ENCODE measurements at regions not wholly inside any gene's neighbourhood (a gene's known extent, or its start where the extent isn't known, plus 50 kb on each side); places are given as distances from the start of the nearest gene placed in this dataset.
A peak's percentile ranks its signal among the peaks of the same experiment; 100 is the strongest.

DNA sequence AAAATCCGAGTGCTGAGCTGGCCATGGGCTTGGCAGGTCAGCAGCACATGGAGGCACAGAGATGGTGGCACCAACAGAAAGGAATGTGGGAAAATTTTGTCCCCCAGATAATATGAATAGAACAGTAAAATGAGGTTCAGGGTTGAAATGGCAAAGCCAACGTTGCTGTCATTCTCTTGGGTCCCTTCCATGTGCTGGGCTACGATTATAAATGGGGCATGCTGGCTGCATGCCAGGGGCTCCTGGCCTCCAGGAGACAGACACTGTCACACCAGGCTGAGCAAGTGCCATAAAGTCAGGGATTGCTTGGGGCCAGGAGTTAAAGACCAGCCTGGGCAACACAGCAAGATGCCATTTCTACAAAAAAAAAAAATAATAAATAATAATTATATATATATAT, 77.1 kb downstream of the TOMM20 start:
- no peak overlapping the region for H3K4me3 ChIP-seq (replicated peaks in 1 of 3; ENCODE audit: insufficient read depth in 1 of 3, low read depth in 2 of 3, low read length in 3 of 3)
- peaks cover 27% of the 10 kb centered on the region for H3K4me1 ChIP-seq (ENCODE audit: insufficient read depth, low read length)
- H3K9me3 ChIP-seq (ENCODE audit: low read length): no peaks in the 10 kb centered on the region
- in situ Hi-C loops (cut with HindIII; ENCODE audit: extremely low pct_ligation_motif_present, low pct_unique_long_range_greater_than_20kb) (no loop called here), intact Hi-C loops (cut with micrococcal nuclease; ENCODE audit: unreplicated experiment) (no loop called here)
- H3K79me2 ChIP-seq (ENCODE audit: insufficient read depth, low read length): no peaks in the 10 kb centered on the region
- CTCF ChIA-PET (ENCODE audit: low intra/inter-chr PET ratio, low total read pairs): no interaction called here
- H3K4me2 ChIP-seq (ENCODE audit: low read depth, low read length): no peak overlapping the region
- no peaks in the 10 kb centered on the region for H4K20me1 ChIP-seq (ENCODE audit: insufficient read depth, low read length)
- TF ChIP-seq, protein P1, sequence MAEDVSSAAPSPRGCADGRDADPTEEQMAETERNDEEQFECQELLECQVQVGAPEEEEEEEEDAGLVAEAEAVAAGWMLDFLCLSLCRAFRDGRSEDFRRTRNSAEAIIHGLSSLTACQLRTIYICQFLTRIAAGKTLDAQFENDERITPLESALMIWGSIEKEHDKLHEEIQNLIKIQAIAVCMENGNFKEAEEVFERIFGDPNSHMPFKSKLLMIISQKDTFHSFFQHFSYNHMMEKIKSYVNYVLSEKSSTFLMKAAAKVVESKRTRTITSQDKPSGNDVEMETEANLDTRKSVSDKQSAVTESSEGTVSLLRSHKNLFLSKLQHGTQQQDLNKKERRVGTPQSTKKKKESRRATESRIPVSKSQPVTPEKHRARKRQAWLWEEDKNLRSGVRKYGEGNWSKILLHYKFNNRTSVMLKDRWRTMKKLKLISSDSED (CRISPR knock-in tag; IDR thresholded peaks at IDR 0.05): no peak
- TF ChIP-seq TSC22D2 (CRISPR knock-in tag; IDR thresholded peaks at IDR 0.05; ENCODE audit: borderline replicate concordance) (no peak), ZNF160 (CRISPR knock-in tag; IDR thresholded peaks at IDR 0.05) (no peak), FIP1L1 (IDR thresholded peaks at IDR 0.05; ENCODE audit: borderline replicate concordance, insufficient read depth, low read depth, low read length) (no peak), JDP2 (CRISPR knock-in tag; IDR thresholded peaks at IDR 0.05; ENCODE audit: borderline replicate concordance) (no peak)
- TF ChIP-seq, protein P2, sequence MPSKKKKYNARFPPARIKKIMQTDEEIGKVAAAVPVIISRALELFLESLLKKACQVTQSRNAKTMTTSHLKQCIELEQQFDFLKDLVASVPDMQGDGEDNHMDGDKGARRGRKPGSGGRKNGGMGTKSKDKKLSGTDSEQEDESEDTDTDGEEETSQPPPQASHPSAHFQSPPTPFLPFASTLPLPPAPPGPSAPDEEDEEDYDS (CRISPR knock-in tag; IDR thresholded peaks at IDR 0.05): no peak
- H3K36me3 ChIP-seq (replicated peaks in 1 of 2; ENCODE audit: control insufficient read depth in 1 of 2, insufficient read depth in 2 of 2, low read length in 2 of 2): no peaks in the 10 kb centered on the region
- WGBS (ENCODE audit: low lambda C conversion rate): 90% methylated on average over 3 of the region's 3 CpGs
- FAIRE-seq (no peak), DNase-seq (ENCODE audit: low spot score) (no peak), ATAC-seq (no peak)
- POLR2A ChIA-PET: no interaction called here
- H3K27ac ChIP-seq (ENCODE audit: extremely low read length, insufficient read depth, low read length): no peak overlapping the region
- H3K9ac ChIP-seq (ENCODE audit: insufficient read depth, low read depth, low read length): no peak overlapping the region
- no TSS peak for BruUV-seq (replicated peaks)
- no peaks in the 10 kb centered on the region for H3K27me3 ChIP-seq (ENCODE audit: control insufficient read depth in 1 of 2, insufficient read depth in 2 of 2, low read length in 2 of 2)
- no peak overlapping the region for H2AFZ ChIP-seq (ENCODE audit: low read length)

DNA sequence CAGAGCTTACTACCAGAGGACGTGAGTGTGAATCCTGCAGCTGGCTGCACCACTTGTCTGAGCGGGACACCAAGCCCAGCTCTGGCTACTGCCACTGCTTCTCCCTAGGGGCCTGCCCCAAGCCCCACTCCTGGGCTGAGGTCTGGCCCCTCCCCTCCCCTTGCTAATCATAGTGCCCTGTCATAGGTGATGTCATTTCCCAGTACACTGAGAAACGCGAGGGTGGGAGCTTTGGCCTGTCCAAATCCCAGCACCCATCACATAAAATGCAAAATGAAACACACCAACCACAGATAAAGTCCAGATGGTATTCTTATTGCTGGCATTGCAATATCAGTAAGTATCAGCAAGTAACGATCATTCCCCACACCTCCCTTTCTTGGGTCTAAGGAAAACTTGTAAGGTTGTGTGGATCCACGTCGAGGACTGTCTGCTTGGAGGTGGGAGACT, 77.7 kb downstream of the TOMM20 start:
- FAIRE-seq: no peak
- H2AFZ ChIP-seq (ENCODE audit: low read length): no peak overlapping the region
- BruUV-seq (replicated peaks): no TSS peak
- H3K4me3 ChIP-seq (replicated peaks in 1 of 3; ENCODE audit: insufficient read depth in 1 of 3, low read depth in 2 of 3, low read length in 3 of 3): no peak overlapping the region
- no peaks in the 10 kb centered on the region for H3K36me3 ChIP-seq (replicated peaks in 1 of 2; ENCODE audit: control insufficient read depth in 1 of 2, insufficient read depth in 2 of 2, low read length in 2 of 2)
- TF ChIP-seq POLR2A (IDR thresholded peaks at IDR 0.05; ENCODE audit: insufficient read depth in 1 of 2, low read depth in 2 of 2, low read length in 2 of 2) (0 out of 4 replicates have a peak, but pooled peaks of 1 of the 2 experiments have one; percentile 17), ELF3 (CRISPR knock-in tag; IDR thresholded peaks at IDR 0.05) (no peak), DPF2 (CRISPR knock-in tag; IDR thresholded peaks at IDR 0.05; ENCODE audit: borderline replicate concordance, low read depth) (no peak)
- H3K9me3 ChIP-seq (ENCODE audit: low read length): no peaks in the 10 kb centered on the region
- CTCF ChIA-PET (ENCODE audit: low intra/inter-chr PET ratio, low total read pairs): no interaction called here
- no peaks in the 10 kb centered on the region for H4K20me1 ChIP-seq (ENCODE audit: insufficient read depth, low read length)
- no peak overlapping the region for H3K4me2 ChIP-seq (ENCODE audit: low read depth, low read length)
- 97% methylated on average over 7 of the region's 7 CpGs for WGBS (ENCODE audit: low lambda C conversion rate)
- no peaks in the 10 kb centered on the region for H3K79me2 ChIP-seq (ENCODE audit: insufficient read depth, low read length)
- no peak overlapping the region for H3K9ac ChIP-seq (ENCODE audit: insufficient read depth, low read depth, low read length)
- POLR2A ChIA-PET: interaction anchor here (2.3 kb wide), 1 partner anchor 75 kb away, joined by 6 read pairs; no protein-coding TSS in a partner anchor
- in situ Hi-C loops (cut with HindIII; ENCODE audit: extremely low pct_ligation_motif_present, low pct_unique_long_range_greater_than_20kb): no loop called here
- DNase-seq (ENCODE audit: low spot score): no peak
- H3K27ac ChIP-seq (ENCODE audit: extremely low read length, insufficient read depth, low read length): no peak overlapping the region
- peak; percentile 14; the same call in 2 of the 3 replicates for ATAC-seq
- intact Hi-C loops (cut with micrococcal nuclease; ENCODE audit: unreplicated experiment): no loop called here
- peaks cover 27% of the 10 kb centered on the region for H3K4me1 ChIP-seq (ENCODE audit: insufficient read depth, low read length)
- no peaks in the 10 kb centered on the region for H3K27me3 ChIP-seq (ENCODE audit: control insufficient read depth in 1 of 2, insufficient read depth in 2 of 2, low read length in 2 of 2)
